Calu3 (cell line): ENCODE measurements at regions not wholly inside any gene's neighbourhood (a gene's known extent, or its start where the extent isn't known, plus 50 kb on each side); places are given as distances from the start of the nearest gene placed in this dataset.

Experiments
- BruUV-seq: library from RNA; stranded (reverse); fragments of 400-500 nt; replicated peaks from 2 replicates; lab custom pipeline; 2021; lab: Mats Ljungman, UMichigan
- CTCF ChIA-PET: fragments of 300-600 bp; sonication (Branson Sonifier 250); formaldehyde crosslinking; loops from one replicate; lab custom pipeline; 2022; ENCODE audit warnings: antibody characterized with exemption; lab: Charles Lee
- DNase-seq: peaks from one replicate; pipeline ENCODE4 v3.0.0; 2022
- H3K27ac Mint-ChIP-seq: one replicate; pipeline ENCODE4 v1.8.0; 2022; ENCODE audit warnings: mixed read lengths; ENCODE audit not compliant: unreplicated experiment
- H3K27me3 Mint-ChIP-seq: one replicate; pipeline ENCODE4 v1.8.0; 2022; ENCODE audit warnings: mixed read lengths; ENCODE audit not compliant: unreplicated experiment
- H3K36me3 Mint-ChIP-seq: one replicate; pipeline ENCODE4 v1.8.0; 2022; ENCODE audit warnings: mild to moderate bottlenecking, moderate library complexity, mixed read lengths; ENCODE audit not compliant: insufficient read depth, unreplicated experiment
- H3K4me1 Mint-ChIP-seq: one replicate; pipeline ENCODE4 v1.8.0; 2022; ENCODE audit warnings: mild to moderate bottlenecking, low read depth, mixed read lengths; ENCODE audit not compliant: unreplicated experiment
- H3K4me3 Mint-ChIP-seq: one replicate; pipeline ENCODE4 v1.8.0; 2022; ENCODE audit warnings: mild to moderate bottlenecking, low read depth, moderate library complexity, mixed read lengths; ENCODE audit not compliant: unreplicated experiment
- H3K9me3 Mint-ChIP-seq: one replicate; pipeline ENCODE4 v1.8.0; 2022; ENCODE audit warnings: low read depth, mixed read lengths; ENCODE audit not compliant: unreplicated experiment
- CTCF ChIP-seq: fragments of 200-600 bp; IDR thresholded peaks from one replicate; pipeline ENCODE4 v1.8.0; 2022; ENCODE audit warnings: antibody characterized with exemption; ENCODE audit not compliant: unreplicated experiment
- intact Hi-C: fragments of 100-400 bp; cut with micrococcal nuclease; formaldehyde crosslinking; loops from one replicate; pipeline ENCODE4 v1.10.0; 2022; ENCODE audit not compliant: unreplicated experiment

GRCh38 chr14:42527141-42527540, 920.5 kb downstream of the LRFN5 start:
- Mint-ChIP-seq H3K27ac (no peak overlapping the region), H3K9me3 (peaks cover under 1% of the 10 kb centered on the region), H3K36me3 (no peaks in the 10 kb centered on the region), H3K27me3 (no peaks in the 10 kb centered on the region), H3K4me3 (no peak overlapping the region), H3K4me1 (no peaks in the 10 kb centered on the region)
- BruUV-seq = no TSS peak
- no peak for DNase-seq
- CTCF ChIA-PET = no interaction called here
- no peak for TF ChIP-seq CTCF
- intact Hi-C loops = no loop called here

- CTCF ChIA-PET = no interaction called here
- Mint-ChIP-seq H3K9me3 (peaks cover 2% of the 10 kb centered on the region), H3K4me1 (no peaks in the 10 kb centered on the region), H3K27ac (no peak overlapping the region), H3K27me3 (no peaks in the 10 kb centered on the region), H3K4me3 (no peak overlapping the region), H3K36me3 (no peaks in the 10 kb centered on the region)
- intact Hi-C loops = no loop called here
- TF ChIP-seq CTCF = no peak
- no peak for DNase-seq
- no TSS peak for BruUV-seq
Measured at GRCh38 chr14:42523666-42524065, 917.0 kb downstream of the LRFN5 start.

- Mint-ChIP-seq H3K9me3 (peaks cover 9% of the 10 kb centered on the region), H3K27me3 (no peaks in the 10 kb centered on the region), H3K4me3 (no peak overlapping the region), H3K36me3 (no peaks in the 10 kb centered on the region), H3K27ac (no peak overlapping the region), H3K4me1 (no peaks in the 10 kb centered on the region)
- intact Hi-C loops = no loop called here
- TF ChIP-seq CTCF = no peak
- no TSS peak for BruUV-seq
- CTCF ChIA-PET = no interaction called here
- no peak for DNase-seq
Measured at GRCh38 chr14:42517806-42518500, 911.3 kb downstream of the LRFN5 start.

- Mint-ChIP-seq H3K36me3 (no peaks in the 10 kb centered on the region), H3K27ac (no peak overlapping the region), H3K4me3 (no peak overlapping the region), H3K4me1 (no peaks in the 10 kb centered on the region), H3K9me3 (peaks cover 12% of the 10 kb centered on the region), H3K27me3 (no peaks in the 10 kb centered on the region)
- no peak for DNase-seq
- TF ChIP-seq CTCF = no peak
- intact Hi-C loops = no loop called here
- no TSS peak for BruUV-seq
- CTCF ChIA-PET = no interaction called here
Measured at GRCh38 chr14:42513837-42514236, 907.2 kb downstream of the LRFN5 start.
